ENCODE measurements at regions not wholly inside any gene's neighbourhood (a gene's known extent, or its start where the extent isn't known, plus 50 kb on each side); places are given as distances from the start of the nearest gene placed in this dataset.

DNA sequence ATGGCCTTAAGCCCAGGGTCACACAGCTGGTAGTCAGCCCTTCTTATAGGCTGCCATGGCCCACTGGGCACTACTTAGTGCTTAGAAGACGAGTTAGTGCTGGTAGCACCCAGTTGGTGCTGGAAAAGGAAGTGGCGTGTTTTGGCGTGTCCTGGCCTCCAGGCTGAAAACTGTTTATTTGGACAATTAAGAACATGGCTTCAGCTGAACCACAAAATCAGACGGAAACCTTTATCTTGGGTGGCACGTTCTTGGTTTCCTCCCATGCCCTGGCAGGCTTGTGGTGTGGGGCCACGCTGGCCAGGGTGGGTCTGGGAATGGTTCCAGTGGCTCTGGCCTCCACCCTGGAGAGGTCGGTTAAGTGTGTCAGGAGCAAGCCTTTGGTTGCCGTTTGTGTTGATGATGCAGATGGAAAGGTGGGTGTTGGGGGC lies 141.5 kb upstream of the HAAO start:
- no peak for DNase-seq (ENCODE audit: low read depth in 2 of 2)

DNA sequence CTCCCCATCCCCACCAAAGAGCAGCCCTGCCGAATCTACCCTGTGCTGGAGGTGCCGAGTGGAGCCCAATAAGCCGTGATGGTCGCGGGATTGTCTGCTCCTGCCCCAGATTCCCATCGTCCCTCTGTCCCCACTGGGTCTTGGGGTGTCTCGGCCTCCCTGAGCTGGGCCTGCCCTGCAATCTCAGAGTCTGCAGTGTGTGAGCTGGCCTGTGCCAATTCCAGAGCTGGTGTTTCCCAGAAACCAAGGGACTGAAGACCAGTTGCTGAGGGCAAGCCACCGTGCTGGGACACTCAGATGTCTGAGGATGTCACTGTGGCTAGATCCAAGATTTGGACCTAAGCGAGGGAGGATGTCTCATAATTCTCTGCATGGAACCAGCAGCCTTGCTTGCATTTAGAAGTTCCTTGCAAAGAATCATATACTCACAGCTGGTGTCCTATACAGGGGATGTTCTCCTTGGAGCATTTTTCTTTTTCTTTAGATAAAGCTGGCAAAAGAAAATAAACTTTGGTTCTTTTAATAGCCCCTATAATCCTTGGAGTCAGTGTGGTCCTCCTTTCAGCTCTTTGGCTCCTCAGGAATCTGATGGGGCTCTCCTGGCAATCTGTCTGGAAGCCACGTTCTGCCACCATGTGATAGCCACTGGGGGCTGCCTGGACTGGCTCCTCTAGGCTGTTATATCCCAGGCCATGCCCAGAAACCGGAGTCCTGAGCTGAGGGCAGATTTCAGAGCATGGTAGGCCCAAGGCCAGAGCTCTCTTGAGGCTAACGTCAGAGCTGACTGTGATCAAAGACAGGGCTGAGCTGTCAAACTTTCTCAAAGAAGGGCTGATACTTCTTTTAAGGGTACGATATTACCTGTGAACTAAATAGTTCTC lies 140.1 kb upstream of the HAAO start:
- DNase-seq (ENCODE audit: low read depth in 2 of 2), result no peak

DNA sequence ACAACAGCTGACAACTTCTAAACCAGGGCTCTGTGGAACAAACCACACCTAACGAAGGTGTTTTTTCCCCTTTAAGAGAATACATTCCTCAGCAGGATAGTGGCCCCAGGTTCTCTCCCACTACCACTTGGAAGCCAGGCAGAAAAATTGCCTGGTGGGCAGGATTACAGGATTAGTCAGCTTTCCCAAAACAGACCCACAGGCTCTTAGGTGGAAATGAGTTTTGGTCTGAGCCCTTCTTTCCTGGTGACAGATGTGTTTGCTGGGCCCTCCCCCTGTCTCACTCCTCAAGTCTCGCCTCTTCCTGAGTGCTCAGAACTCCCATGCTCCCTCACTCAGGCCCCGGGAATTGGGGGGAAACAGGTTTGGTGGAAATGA lies 139.4 kb upstream of the HAAO start:
- DNase-seq (ENCODE audit: low read depth in 2 of 2), result no peak

DNA sequence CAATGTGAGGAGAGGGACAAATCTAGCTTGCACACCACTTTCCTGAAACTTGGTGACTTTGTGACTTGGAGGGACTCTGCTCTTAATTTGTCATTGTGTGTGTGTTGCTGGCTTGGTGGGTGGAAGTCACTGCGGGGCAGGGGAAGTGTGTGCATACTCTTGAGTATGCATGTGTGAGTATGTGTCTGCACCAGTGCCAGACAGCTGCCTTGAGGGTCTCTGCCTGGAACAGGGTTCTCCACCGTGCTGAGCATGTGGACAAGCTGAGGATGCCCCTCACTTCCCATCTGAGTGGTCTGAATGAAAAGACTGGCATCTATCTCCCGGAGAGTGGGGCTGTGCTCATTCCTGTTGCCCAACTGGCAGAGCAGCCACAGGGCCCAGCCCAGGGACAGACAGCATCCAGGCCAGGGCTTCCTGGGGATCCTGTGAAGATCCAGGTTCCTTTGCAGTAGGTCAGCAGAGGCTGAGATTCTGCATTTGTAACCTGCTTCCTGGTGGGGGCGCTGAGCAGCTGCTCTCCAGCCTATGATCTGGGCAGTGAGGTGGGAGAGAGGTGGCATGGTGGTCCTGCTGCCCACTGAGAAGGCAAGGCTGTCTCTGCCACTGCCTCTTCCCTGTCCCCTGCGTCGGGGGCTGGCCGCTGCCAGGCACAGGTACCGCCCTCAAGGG lies 138.9 kb upstream of the HAAO start:
- DNase-seq (ENCODE audit: low read depth in 2 of 2), result no peak

DNA sequence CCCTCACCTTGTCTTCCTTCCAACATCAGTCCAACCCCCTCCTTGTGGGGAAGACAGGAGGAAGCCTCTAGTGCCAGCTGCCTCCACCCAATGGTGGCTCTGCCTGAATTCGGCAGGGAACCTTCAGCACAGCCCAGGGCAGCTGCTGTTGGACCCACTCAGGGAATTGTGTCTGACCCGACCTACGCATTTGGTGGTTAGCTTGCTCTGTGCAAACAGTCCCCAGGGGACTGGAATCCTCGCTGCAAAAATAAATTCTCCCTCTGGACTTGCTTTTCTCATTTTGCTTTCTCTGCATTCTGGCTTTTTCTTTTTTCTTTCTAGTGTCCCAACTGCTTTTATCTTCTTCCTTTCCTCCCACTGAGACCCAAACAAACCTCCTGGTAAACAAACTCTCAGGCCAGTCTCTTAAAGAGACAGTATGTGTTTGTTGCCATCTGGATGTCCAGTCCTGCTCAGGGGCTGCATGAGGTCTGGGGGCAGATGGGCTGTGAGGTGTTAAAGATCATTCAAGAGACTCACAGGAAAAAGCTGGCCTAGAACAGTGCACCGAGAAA lies 137.7 kb upstream of the HAAO start:
- no peak for DNase-seq (ENCODE audit: low read depth in 2 of 2)

DNA sequence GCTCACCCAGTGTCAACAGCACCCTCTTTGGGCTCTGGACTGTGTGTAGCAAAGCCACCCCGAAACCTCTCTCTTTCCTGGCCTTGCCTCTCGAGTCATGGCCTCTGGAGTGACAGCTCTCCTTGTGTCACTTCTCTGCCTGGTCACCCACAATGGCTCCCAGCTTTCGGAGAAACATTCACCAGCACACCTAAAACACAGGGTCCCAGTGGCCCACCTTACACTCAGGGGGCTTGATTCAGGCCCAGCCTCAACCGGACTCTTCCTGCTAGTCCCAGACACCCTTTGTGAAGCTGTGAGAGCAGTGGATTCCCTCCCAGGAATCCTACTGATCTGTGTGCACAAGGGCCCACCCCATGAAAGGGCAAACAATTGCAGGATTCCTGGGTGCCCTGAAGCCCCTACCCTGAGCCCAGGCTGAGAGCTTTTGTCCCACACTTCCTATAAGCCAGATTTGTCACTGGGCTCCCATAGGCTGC lies 137.2 kb upstream of the HAAO start:
- no peak for DNase-seq (ENCODE audit: low read depth in 2 of 2)

DNA sequence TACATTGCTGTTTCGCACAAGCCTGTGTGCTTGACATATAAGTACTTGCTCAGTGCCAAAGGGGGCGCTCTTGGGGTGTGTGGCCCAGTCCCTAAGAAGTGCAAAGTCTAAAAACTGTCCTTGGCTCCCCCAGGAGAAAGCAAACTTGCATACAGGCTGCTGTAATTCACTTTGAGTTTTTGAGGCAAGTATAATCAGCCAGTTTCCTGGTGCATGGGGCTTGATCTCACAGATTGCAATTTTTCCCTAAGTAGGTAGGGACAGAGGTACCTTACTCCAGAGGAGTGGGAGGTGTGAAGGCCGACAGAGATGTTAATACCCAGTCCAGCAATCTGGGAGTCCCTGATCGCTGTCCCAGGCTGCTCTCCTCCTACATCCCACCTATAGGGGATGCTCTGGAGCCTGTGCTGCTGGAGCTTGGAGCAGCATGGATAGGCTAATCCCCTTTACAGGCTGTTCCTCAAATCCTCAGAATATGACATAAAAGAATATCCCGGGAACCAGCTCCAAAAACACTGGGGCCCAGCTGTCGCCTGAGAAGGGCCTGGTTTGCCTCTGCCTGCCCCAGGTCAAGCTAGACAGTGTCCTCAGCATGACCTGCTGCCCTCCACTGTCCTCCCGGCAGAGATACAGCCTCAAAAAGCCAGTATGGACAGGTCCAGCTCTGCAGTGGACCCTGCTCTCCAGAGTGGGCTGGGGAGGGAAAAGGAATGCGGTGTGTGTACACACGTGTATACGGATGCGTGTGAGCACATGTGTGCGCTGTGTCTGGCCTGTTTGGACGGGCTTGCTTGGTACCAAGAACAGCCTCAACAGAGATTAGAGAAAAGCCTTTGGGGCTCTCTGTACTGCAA lies 136.5 kb upstream of the HAAO start:
- no peak for DNase-seq (ENCODE audit: low read depth in 2 of 2)

DNA sequence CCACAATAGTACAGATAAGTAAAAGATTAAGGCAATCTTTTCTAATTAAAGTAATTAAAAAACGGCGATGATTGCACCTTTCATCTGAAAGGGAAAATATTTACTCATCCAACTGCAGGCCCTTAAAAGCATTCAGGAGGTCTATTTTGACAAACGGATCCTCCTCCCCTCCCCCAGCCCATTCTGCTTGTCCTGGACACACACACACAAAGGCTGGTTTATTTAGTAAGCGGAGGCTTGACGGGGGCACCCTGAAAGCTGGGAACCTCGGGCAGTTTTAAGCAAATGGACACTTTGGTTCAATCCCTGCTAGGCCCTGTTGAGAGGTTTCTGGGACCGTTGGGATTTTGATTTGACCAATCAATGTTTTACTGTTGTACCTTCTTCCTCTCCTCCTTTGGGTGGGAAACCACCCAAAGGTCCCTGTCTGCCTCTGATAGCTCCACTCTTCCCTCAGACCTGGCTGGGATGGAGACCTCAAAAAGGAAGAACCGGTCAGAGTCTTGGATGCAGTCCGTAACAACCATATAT lies 135.8 kb upstream of the HAAO start:
- no peak for DNase-seq (ENCODE audit: low read depth in 2 of 2)

DNA sequence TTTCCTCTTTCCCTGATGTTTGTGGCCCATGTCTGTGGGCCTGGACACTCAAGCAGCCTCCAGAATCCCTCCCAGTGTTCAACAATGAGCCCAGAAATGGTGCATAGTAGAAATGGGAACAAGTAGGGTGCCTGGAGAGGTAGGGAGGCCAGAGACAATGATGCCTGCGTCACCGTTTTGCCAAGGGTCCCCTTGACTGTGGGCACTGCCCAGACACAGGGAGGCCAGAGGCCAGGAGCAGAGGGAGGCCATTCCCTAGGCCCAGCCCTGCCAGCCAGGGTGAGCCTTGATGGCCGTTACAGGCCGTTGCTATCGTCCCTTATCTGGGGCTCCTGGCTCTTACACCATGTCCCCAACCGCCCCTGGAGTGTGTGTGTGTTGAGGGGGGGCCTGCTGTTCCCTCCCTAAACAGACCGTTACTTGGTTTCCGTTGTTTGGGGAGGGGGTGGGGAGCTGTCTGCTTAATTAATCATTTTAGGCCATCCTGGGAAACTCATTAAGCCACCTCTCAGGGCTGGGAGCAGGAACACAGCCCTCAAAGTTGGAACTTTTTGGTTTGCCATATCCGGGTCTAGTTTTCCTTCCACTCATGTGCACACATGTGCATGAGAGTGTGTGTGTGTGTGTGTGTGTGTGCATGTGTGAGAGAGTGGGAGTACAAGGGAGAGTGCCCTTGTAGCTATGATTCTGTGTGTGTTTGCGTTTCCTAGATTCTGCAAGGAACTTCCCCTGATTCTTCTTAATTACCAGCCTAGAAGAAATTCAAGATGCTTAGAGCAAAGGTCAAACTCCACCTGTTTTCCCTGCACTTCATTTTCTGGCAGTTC lies 135.2 kb upstream of the HAAO start:
- DNase-seq (ENCODE audit: low read depth in 2 of 2), result no peak

DNA sequence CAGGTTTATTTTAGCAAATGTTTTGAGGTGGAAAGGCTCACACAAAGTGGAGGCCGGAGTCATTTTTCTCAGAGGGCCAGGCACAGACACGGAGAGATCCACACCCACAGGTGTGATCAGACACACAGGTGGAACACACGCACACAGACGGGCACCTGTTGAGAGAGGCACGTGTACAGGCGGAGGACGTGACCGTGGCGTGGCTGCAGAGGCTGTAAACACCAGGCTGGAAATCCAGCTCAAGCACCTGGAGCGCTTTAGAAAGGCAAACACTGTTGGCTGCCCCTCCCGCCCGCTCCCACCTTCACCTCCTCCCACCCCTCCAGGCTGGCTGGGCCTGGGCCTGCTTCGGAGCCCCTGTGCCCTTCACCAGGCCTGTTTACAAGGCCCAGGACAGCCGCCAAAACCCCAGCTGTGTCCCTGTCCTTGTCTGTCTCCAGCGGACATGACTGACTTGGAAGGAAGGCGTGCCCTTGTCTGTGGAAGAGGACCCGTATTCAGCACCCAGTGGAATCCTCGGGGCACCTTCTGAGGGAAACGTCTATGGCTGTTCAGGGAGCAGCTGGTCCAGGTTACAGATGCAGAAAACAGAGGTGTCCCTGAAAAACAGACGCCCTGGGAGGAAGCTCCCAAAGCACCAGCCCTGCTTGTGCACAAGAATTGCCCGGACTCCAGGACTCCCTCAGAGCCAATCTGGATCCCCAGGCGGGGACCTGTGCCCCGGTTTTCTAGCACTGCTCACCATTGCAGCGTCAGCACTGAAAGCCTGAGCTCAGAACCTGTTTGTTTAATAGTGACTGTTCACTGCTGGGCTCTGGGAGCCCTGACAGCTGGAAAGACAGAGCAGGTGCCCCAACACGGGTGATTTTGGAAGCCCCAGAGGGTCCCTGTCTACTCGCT lies 134.3 kb upstream of the HAAO start:
- no peak for DNase-seq (ENCODE audit: low read depth in 2 of 2)

DNA sequence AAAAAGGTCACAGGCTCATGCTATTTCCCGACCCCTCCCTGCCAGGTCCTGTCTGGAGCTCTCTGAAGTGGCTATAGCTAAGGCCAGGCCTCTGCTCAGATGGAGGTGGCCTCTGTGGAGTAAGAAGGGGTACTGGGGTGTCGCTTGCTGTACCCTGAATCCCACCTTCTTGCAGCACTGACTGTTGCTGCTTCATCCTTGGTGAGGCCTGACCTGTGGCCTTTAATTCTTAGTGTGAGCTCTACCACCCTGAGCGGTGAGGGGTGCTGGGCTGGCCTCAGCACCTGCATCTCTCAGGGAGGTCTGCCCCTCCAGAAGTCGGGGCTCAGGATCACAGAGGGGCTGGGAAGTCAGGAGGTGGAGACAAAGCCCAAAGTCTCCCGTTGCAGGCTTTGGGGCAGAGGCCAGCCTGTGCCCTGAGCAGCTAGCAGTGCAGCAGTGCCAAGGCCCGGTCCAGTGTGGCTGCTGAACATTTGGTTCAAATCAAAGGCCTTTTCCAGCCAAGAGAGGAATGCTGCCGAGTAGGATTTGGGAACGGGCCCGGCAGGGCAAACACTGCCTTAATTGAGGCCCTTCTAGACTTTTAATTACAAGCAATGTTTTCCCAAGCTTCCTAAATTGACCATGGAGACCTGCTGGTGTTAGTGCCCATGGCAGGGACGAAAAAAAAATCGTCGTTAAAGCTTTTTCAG lies 133.5 kb upstream of the HAAO start:
- DNase-seq (ENCODE audit: low read depth in 2 of 2), result no peak

DNA sequence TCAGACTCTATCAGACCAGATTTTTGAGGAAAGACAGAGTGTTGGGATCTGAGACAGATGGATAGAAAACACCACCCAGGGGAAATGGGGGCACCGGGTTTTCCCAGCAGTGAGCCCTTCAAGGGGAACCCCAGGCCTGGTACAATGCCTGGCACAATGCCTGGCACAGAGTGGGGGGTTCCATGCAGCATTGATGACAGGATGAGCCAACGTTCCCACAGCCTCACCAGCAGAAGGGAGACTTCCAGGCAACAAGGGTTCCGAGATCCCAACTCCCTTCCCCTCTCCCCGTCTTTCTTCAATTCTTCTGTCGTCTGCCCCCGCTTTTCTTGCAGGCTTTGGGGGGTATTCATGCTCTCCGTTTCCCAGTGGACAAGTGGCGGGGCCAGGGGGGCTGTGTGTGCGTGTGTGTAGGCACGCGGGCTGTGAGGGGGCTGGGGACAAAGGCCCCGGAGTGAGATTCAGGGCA lies 132.1 kb upstream of the HAAO start:
- DNase-seq (ENCODE audit: low read depth in 2 of 2), result no peak

DNA sequence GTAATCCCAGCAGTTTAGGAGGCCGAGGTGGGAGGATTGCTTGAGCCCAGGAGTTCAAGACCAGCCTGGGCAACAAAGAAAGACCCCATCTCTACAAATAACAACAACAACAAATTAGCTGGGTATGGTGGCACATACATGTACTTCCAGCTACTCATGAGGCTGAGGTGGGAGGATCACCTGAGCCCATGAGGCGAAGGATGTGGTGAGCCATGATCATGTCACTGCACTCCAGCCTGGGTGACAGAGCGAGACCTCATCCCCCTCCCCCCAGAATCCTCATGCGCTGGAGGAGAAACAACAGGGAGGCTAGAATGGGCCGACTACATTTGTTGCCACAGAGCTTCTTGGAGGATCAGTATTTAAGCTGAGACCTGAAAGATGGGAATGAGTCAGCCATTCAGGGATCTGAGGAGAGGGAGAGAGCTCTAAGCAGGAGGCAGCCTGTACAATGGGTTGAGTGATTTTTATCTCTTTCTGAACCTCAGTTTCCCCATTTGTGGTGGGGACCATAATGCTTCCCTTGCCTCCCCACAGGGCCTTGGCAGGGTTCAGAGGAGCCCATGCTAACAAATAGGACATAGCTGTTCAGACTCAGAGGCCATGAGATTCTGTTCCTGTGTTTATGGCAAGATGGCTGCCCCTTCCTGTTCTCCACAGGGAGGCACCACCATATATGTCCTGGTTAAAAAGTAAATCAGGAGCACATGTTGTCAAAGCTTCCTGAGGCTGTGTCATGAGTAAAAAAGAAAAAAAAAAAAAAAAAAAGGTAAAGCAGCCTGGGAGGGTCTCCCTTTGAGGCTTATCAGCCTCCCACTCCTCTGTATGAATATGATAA lies 131.4 kb upstream of the HAAO start:
- no peak for DNase-seq (ENCODE audit: low read depth in 2 of 2)

DNA sequence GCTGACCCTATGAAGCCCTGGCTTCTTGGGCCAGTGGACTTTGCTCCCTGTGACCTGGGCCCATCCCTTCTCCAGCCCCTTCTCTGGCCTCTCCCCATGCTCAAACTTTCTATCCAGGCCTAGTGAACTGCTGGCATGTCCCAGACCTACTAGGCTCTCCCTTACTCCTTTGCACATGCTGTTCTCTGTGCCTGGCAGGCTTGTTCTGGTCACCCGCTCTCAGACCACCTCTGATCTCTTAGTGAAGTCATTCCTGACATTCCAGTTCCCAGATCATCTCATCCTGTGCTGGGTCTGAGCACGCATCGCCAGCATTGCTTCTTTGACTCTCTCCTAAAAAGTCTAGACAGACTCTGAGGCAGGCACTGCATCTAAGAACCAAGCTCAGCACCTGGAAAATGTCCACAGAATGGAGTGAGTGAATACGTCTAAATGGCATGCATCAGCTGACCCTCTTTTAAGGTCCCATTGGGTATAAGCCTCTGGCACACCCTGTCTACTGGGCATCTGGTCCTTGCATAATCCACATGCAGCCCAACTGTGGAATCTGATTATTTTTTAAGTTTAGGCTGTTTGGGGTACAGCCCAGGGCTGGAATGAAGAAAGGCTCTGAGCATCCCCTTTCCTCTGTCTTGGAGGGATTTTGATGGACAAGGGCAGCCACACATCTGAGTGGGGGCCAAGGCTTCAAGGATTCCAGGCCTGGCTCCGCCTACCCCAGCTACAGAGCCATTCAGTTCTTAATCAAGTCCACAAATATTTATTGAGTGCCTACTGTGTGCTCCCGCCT lies 130.6 kb upstream of the HAAO start:
- DNase-seq (ENCODE audit: low read depth in 2 of 2), result peak; percentile 67 to 70

DNA sequence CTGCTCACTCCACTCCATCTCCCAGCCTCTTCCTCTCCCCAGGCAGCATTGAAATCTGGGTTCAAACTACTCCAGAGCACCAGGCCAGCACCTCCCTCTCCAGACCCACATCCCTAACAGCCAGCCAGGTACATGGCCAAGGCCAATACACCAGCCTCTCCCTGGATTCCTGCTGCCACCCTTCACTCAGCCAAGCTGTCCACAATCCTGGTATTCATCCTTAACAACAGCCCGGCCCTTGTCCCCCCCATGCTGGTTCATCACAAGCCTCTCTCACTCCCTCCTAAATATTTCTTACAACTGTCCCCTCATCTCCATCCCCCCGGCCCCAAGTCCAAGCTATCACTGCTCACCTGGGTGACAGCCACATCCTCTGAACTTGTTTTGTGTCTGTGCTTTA lies 129.9 kb upstream of the HAAO start:
- no peak for DNase-seq (ENCODE audit: low read depth in 2 of 2)

DNA sequence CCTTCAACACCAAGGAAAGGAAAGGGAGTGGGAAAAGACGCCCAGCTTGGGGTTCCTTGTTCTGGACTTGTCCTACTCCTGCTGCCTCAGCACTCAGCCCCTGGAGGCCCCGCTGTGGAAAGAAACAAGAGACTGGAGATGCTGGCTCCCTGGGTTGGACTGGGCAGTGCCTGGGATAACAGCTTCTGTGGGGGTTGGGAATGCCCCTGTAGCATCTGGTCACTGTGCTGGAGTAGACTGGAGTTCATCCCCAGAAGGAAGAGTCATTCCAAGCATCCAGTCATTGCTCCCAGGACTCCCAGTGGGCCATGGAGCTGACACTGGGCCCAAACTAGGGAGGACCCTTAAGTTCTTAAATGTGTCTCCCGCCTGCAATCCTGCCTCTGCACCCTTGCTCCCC lies 129.3 kb upstream of the HAAO start:
- DNase-seq (ENCODE audit: low read depth in 2 of 2), result no peak

DNA sequence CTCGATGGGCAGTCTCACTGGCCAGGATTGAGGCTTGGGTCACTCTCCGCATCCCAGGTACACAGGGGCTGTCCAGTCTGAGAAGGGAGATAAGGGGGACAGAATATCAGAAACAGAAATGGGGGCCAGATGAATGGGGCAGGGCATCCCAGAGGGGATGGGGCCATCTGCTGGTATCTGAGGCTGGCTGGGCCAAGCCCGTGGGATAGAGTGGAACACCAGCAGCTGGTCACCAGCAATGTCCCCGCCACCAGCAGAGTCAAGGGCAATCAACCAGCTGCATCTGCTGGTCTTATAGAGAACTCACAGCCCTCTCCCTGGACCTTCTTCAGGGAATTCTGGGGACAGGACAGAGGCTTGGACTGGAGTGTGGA lies 128.8 kb upstream of the HAAO start:
- no peak for DNase-seq (ENCODE audit: low read depth in 2 of 2)

Data from fibroblast of skin of left biceps (primary cell).